Ishikawa (cell line): ENCODE measurements at regions not wholly inside any gene's neighbourhood (a gene's known extent, or its start where the extent isn't known, plus 50 kb on each side); places are given as distances from the start of the nearest gene placed in this dataset.

Experiments
- TEAD4 ChIP-seq: IDR thresholded peaks from 2 replicates; pipeline ENCODE4 v1.6.1; 2012
- USF1 ChIP-seq: IDR thresholded peaks from 2 replicates; pipeline ENCODE4 v1.6.1; 2012

- TF ChIP-seq TEAD4 (no peak), USF1 (no peak)
These were observed 309.9 kb upstream of the PPP1R2C start for GRCh38 chrX:43087830-43088229.
